ENCODE measurements at regions not wholly inside any gene's neighbourhood (a gene's known extent, or its start where the extent isn't known, plus 50 kb on each side); places are given as distances from the start of the nearest gene placed in this dataset.

- POLR2A ChIA-PET, result no interaction called here
- ATAC-seq (no peak), FAIRE-seq (no peak), DNase-seq (ENCODE audit: low read depth in 1 of 2, low spot score in 1 of 2) (no peak)
- H3K27ac ChIP-seq, result no peak overlapping the region
- H3K9me3 ChIP-seq, result no peaks in the 10 kb centered on the region
- CTCF ChIA-PET, result no interaction called here
- no peaks in the 10 kb centered on the region for H3K4me1 ChIP-seq
- TF ChIP-seq GATA3 (IDR thresholded peaks at IDR 0.05; ENCODE audit: borderline replicate concordance), result no peak
- no peak for TF ChIP-seq HOXB5 (CRISPR knock-in tag; IDR thresholded peaks at IDR 0.05)
- no peak for TF ChIP-seq FOSB (CRISPR knock-in tag; IDR thresholded peaks at IDR 0.05)
- TF ChIP-seq CEBPB (IDR thresholded peaks at IDR 0.05), result no peak
- no peak for TF ChIP-seq POLR2A (IDR thresholded peaks at IDR 0.05; ENCODE audit: low read length)
- TF ChIP-seq RARB (CRISPR knock-in tag; IDR thresholded peaks at IDR 0.05), result no peak
- TF ChIP-seq FOSL2 (IDR thresholded peaks at IDR 0.05), result no peak
- no peak for TF ChIP-seq FOSL2 (CRISPR knock-in tag; IDR thresholded peaks at IDR 0.05)
- TF ChIP-seq SMC3 (IDR thresholded peaks at IDR 0.05), result no peak
- no peak overlapping the region for H3K4me2 ChIP-seq
- no peak overlapping the region for H3K4me3 ChIP-seq
- 44% methylated on average over 4 of the region's 4 CpGs for WGBS (ENCODE audit: missing lambda C conversion rate)
These were observed 174.1 kb downstream of the UXS1 start for GRCh38 chr2:106020032-106020431.

DNA sequence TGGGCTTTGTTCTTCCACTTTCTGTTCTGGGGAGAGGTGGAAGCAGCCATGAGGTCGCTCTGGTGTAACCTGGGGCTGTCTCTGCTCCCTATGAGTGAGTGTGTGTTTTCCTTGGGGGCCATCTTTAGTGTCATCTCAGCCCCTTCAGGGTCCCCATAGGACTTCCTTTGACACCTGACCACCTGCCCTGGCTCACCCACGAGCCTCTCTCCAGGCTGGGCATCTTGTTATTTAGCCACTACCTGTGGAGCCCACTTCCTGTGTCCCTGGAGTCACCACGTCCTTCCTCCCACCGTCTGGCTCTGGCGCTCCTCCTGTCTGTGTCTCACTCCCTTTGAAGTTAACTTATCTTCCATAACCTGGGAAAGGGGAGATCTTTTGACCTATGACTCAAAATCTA, 176.0 kb downstream of the UXS1 start:
- TF ChIP-seq E2F6 (IDR thresholded peaks at IDR 0.05; ENCODE audit: borderline replicate concordance, low read depth) (no peak), PHF8 (IDR thresholded peaks at IDR 0.05; ENCODE audit: borderline replicate concordance, low read depth) (no peak), RCOR1 (IDR thresholded peaks at IDR 0.05; ENCODE audit: low read depth, low read length) (no peak), FOSL2 (IDR thresholded peaks at IDR 0.05) (no peak), FOSL2 (CRISPR knock-in tag; IDR thresholded peaks at IDR 0.05) (no peak), ZSCAN20 (CRISPR knock-in tag; IDR thresholded peaks at IDR 0.05) (no peak), POLR2AphosphoS2 (conservative IDR thresholded peaks at IDR 0.05; ENCODE audit: low read length) (no peak), TFCP2L1 (CRISPR knock-in tag; IDR thresholded peaks at IDR 0.05) (no peak), SMC3 (IDR thresholded peaks at IDR 0.05) (no peak)
- H3K4me3 ChIP-seq, result no peak overlapping the region
- DNase-seq (ENCODE audit: low read depth in 1 of 2, low spot score in 1 of 2), result no peak
- ATAC-seq, result no peak
- no peaks in the 10 kb centered on the region for H3K4me1 ChIP-seq
- CTCF ChIA-PET, result no interaction called here
- no peak overlapping the region for H3K27ac ChIP-seq
- no peaks in the 10 kb centered on the region for H3K9me3 ChIP-seq
- POLR2A ChIA-PET, result no interaction called here
- H3K4me2 ChIP-seq, result no peak overlapping the region
- WGBS (ENCODE audit: missing lambda C conversion rate), result 22% methylated on average over 5 of the region's 5 CpGs
- no peak for FAIRE-seq

GRCh38 chr2:106012591-106013347, 181.3 kb downstream of the UXS1 start:
- H3K27ac ChIP-seq, result no peak overlapping the region
- no peak overlapping the region for H3K4me2 ChIP-seq
- CTCF ChIA-PET, result no interaction called here
- DNase-seq (ENCODE audit: low read depth in 1 of 2, low spot score in 1 of 2) (no peak), FAIRE-seq (no peak), ATAC-seq (no peak)
- no peaks in the 10 kb centered on the region for H3K4me1 ChIP-seq
- POLR2A ChIA-PET, result no interaction called here
- 48% methylated on average over 3 of the region's 3 CpGs for WGBS (ENCODE audit: missing lambda C conversion rate)
- no peak for TF ChIP-seq TP53 (CRISPR knock-in tag; IDR thresholded peaks at IDR 0.05)
- TF ChIP-seq SREBF2 (IDR thresholded peaks at IDR 0.05), result no peak
- no peak for TF ChIP-seq FOXS1 (CRISPR knock-in tag; IDR thresholded peaks at IDR 0.05)
- no peak for TF ChIP-seq POLR2AphosphoS2 (conservative IDR thresholded peaks at IDR 0.05; ENCODE audit: low read length)
- no peak for TF ChIP-seq RARB (CRISPR knock-in tag; IDR thresholded peaks at IDR 0.05)
- no peak overlapping the region for H3K4me3 ChIP-seq
- peaks cover 3% of the 10 kb centered on the region; the same call in 1 of the 3 replicates for H3K9me3 ChIP-seq

- 27% methylated on average over 4 of the region's 4 CpGs for WGBS (ENCODE audit: missing lambda C conversion rate)
- POLR2A ChIA-PET, result no interaction called here
These were observed 182.0 kb downstream of the UXS1 start for GRCh38 chr2:106012001-106012590.

More at GRCh38 chr2:106012001-106012590, 182.0 kb downstream of the UXS1 start:
- CTCF ChIA-PET, result no interaction called here
- DNase-seq (ENCODE audit: low read depth in 1 of 2, low spot score in 1 of 2) (no peak), FAIRE-seq (no peak), ATAC-seq (no peak)
- Histone ChIP-seq H3K9me3 (peaks cover 8% of the 10 kb centered on the region; the same call in 1 of the 3 replicates), H3K27ac (no peak overlapping the region), H3K4me2 (no peak overlapping the region), H3K4me1 (no peaks in the 10 kb centered on the region), H3K4me3 (no peak overlapping the region)
- no peak for TF ChIP-seq SREBF2 (IDR thresholded peaks at IDR 0.05)
- no peak for TF ChIP-seq E2F6 (IDR thresholded peaks at IDR 0.05; ENCODE audit: borderline replicate concordance, low read depth)
- TF ChIP-seq ZSCAN20 (CRISPR knock-in tag; IDR thresholded peaks at IDR 0.05), result no peak
- no peak for TF ChIP-seq EHF (CRISPR knock-in tag; IDR thresholded peaks at IDR 0.05)
- TF ChIP-seq, protein P1, sequence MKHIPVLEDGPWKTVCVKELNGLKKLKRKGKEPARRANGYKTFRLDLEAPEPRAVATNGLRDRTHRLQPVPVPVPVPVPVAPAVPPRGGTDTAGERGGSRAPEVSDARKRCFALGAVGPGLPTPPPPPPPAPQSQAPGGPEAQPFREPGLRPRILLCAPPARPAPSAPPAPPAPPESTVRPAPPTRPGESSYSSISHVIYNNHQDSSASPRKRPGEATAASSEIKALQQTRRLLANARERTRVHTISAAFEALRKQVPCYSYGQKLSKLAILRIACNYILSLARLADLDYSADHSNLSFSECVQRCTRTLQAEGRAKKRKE (CRISPR knock-in tag; IDR thresholded peaks at IDR 0.05; ENCODE audit: low read depth), result no peak
- no peak for TF ChIP-seq RNF2 (IDR thresholded peaks at IDR 0.05; ENCODE audit: borderline replicate concordance, low read depth)
- TF ChIP-seq POLR2A (IDR thresholded peaks at IDR 0.05; ENCODE audit: low read length), result no peak
- no peak for TF ChIP-seq HOXB13 (CRISPR knock-in tag; IDR thresholded peaks at IDR 0.05; ENCODE audit: low read depth)
- TF ChIP-seq ZNF302 (CRISPR knock-in tag; IDR thresholded peaks at IDR 0.05), result no peak
- TF ChIP-seq ELK1 (IDR thresholded peaks at IDR 0.05; ENCODE audit: low read depth, low read length), result no peak

Data from A549 (cell line).